Heart left ventricle (tissue), 13 donors: ENCODE measurements at regions not wholly inside any gene's neighbourhood (a gene's known extent, or its start where the extent isn't known, plus 50 kb on each side); places are given as distances from the start of the nearest gene placed in this dataset.

Experiments
- CTCF ChIP-seq, 12 donors: fragments of 200-600 bp; sonication (generic) in 4 of 12; IDR thresholded peaks; one replicate each; pipeline versions ENCODE4 v1.5.0 to v1.8.0; 2018 to 2022; ENCODE audit warnings: antibody characterized with exemption in 12 of 12, mild to moderate bottlenecking in 5 of 12
- POLR2A ChIP-seq, 2 donors: fragments of 450-650 bp; IDR thresholded peaks; one replicate each; pipeline ENCODE4 v1.6.1; 2017; ENCODE audit warnings: antibody characterized with exemption in 2 of 2, mild to moderate bottlenecking in 2 of 2, moderate library complexity in 2 of 2
- donor health status: ischemic (EF 13 %, LVEDD 7.1; RV severe dilation, severe dysfunction).
- donor health status: DM: no; HTN: yes; CAD: no.
- donor health status: DM: no; HTN: no; CAD: no.
- donor health status: ischemic (EF 25% LVEDD 6.9; RV normal size, moderate dysfunction).
- donor health status: ischemic (EF 25% LVEDD 5.7; RV mildly dilated, moderate dysfunction).
- donor health status: ischemic (EF 35%, LVEDD 5.7; RV mildly dilated, moderate dysfunction).
- donor health status: nonischemic (EF 11% LVEDD 7.7; RV severe dilation, severe dysfunction).
- donor health status: DM: yes; HTN: yes; CAD: no.
- donor health status: PGD.
- donor health status: ischemic (EF 29% LVEDD 5.4; RV normal size, mild dysfunction).
- donor health status: nonischemic (EF 23%, LVEDD 6.1; RV moderate dilation, normal function).

- TF ChIP-seq CTCF (IDR thresholded peaks at IDR 0.05) (no peak), POLR2A (IDR thresholded peaks at IDR 0.05) (no peak)
Observed at GRCh38 chr17:27396941-27397340, 59.3 kb upstream of the KSR1 start.
